GM21717 (cell line): ENCODE measurements at regions not wholly inside any gene's neighbourhood (a gene's known extent, or its start where the extent isn't known, plus 50 kb on each side); places are given as distances from the start of the nearest gene placed in this dataset.

Experiments
- ATAC-seq: cut with Tn5 transposase; IDR thresholded peaks from one replicate; pipeline ENCODE4 v1.9.1; 2021; ENCODE audit warnings: mild to moderate bottlenecking, moderate library complexity; ENCODE audit not compliant: unreplicated experiment

DNA sequence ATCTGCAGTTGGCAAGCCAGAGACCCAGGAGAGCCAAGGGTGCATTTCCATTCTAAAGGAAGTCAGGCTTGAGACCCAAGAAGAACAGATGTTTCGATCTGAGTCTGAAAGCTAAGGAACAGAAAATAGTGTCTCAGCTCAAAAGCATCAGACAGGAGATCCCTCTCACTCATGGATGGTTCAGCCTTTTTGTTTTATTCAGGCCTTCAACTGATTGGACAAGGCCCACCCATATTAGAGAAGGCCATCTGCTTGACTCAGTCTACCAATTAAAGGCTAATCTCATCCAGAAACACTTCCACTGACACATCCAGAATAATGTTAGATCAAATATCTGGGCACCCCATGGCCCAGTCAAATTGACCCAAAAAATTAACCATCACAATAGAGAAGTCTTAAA lies 255.0 kb downstream of the TXNL1 start:
- ATAC-seq, result no peak

DNA sequence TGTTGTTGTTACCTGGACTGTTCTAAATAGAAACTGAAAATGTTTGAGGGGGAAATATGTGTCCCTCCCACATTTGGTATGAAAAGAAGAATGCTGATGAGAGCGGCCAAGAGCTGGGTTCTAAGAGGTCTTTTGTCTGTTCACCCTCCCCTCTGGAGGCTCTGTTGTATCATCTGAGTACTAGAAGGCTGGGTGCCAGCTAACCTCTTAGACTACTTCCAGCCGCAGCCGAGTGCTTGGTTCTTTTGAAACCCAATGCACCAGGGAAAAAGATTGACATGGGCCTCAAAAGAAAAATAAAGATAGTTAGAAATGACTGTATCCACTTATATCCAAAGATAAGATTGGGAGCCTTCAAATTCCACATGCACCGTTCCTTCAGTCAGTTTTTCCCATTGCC lies 255.9 kb downstream of the TXNL1 start:
- ATAC-seq, result no peak

DNA sequence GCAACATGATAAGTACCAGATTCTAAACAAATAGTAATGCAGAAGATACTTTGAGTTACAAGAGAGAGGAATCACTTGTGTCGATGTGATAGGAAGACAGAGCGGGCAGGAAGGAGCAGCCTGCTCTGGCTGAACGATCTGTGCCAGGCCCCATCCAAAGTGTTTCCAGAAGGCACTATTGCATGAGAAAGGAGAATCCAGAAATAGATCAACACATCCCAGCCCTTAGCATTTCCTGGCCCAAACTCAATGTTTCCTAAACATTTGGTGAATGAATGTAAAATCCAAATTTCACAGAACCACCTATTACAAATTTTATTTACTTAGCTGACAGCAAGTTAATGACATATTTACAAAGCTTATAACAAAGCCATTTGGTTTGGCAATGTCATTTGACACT lies 257.2 kb downstream of the TXNL1 start:
- no peak for ATAC-seq

DNA sequence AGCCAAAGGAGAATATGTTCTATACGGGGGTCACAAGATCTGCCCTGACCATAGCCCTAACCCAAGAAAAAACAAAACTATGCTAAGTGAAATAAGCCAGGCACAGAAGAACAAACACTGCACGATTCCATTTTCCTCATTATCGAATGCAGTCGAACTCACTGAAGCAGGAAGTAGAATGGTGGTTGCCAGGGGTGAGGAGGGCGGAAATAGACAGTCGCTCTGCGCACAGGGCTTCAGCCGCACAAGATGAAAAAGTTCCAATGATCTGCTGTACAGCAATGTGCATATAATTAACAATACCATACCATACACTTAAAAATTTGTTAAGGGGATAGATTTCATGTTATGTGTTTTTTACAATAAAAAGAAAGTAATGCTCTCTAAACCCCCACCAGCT lies 257.7 kb downstream of the TXNL1 start:
- ATAC-seq, result no peak

DNA sequence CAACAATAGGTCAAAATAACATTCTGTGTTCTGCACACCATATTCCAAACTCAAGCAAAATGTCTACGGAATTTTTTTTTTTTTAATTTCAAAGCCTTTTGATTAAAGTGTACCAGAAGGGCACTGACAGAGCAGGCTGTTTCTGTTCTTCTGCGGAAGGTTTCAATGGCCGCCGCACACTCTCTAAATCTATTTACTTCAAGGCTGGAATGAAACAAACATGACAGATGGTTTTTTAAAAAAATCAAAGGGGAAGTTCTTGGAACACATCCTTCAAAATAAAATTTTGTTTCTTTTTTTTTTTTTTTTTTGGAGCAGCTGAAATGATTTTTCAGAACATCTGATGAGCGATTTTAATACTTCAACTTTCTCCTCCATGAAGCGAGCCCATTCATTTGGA lies 259.1 kb downstream of the TXNL1 start:
- ATAC-seq, result no peak

DNA sequence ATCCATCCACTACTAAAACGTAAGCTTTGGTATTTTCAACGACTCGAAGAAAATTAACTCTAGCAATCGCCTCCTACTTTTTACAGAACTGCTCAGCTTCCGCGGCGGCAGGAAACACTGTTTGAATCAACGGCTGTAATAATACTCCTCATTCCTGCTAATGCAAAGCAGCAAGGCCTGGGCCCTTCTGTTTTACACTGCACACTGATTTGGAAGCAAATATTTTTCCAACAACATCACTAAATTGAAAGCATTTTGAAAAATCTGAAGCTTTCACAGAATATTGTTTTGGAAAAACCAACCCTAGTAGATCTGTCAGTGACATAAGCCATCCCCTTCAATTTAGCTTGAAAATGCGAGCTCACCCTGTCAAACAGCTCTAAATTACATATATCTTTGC lies 261.2 kb downstream of the TXNL1 start:
- no peak for ATAC-seq

DNA sequence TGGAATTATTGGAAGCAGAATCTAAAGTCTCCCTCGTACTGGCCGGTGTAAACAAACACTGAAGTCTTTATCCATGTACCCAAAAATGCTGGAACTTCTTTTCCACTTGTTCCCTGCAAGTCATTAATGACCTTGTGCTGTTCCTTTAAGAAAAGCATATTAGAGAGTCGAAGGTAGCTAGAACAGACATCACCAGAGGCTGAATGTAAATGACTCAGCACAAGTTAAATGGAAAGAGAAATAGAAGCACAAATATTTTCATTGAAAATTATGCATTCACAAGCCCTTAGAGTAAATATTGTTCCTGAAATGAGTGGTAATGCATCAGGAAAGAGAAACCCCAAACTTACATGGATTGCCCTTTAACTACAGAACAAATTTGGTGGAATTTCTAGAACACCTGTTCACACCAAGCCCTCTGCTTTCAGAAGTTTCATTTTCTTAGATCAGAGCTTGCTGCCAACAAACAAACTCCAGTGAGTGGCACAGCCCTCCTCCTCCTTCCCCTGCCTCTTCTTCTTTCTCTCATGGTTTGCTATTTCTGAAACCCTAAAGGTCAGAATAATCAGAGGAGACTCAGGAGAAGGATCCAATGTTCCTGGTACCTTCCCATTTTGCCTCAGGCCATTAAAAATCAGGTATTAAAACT lies 264.3 kb downstream of the TXNL1 start:
- ATAC-seq, result no peak

DNA sequence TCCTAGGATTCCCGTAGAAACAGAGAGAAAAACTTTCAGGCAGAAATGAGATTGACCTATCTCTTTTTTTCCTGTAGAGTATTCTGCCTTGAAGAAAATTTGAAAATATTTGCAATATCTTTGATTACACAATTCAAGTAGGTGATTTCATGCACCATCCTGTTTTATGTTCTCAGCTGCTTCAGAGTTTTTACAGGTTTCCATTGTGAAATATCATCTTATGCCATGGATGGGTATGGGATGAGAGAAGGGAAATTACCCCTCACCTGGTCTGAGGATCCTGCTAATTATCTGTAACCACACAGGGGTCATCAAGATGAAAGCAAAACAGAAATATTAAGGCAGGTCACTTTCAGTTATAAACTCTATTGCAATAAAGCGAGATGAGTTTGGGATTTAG lies 264.8 kb downstream of the TXNL1 start:
- ATAC-seq, result no peak

DNA sequence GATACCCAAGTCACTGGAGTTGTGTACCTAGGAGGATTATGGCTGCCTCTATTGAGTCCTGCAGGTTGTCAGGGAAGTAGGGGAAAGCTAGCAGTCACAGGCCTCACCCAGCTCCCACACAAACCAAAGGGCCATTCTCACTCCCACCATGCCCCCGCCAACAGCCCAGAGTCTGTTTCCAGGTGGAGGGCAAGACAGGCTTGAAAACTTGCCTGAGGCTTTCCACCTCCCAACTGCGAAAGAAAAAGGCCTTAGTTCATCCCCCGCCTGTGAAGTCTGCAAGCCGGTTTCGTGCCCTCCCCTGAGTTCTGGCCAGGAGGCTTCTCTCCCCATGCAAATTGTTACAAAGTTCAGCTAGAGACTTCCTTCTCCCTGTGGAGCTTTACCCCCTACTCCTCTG lies 270.3 kb downstream of the TXNL1 start:
- ATAC-seq, result no peak

DNA sequence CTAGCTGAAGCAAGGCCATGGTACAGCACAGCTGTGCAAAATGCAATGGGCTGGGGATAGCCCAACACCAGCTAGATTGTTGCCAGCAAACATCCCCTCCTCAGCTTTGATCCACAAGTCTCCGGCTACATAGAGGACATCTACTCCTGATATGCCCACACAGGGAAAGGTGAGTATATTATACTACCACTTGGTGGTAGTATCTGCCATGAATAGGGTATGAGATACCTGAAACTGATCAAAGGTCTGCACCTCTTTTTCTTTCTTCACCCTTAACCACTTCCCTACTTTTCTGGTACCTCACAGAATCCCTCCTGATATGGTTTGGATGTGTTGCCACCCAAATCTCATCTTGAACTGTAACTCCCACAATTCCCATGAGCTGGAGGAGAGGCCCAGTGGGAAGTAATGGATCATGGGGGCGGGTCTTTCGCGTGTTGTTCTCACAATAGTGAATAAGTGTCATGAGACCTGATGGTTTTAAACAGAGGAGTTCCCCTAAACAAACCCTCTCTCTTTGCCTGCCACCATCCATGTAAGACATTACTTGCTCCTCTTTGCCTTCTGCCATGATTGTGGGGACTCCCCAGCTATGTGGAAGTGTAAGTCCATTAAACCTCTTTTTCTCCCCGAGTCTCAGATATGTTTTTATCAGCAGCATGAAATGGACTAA lies 279.6 kb downstream of the TXNL1 start:
- ATAC-seq, result no peak

DNA sequence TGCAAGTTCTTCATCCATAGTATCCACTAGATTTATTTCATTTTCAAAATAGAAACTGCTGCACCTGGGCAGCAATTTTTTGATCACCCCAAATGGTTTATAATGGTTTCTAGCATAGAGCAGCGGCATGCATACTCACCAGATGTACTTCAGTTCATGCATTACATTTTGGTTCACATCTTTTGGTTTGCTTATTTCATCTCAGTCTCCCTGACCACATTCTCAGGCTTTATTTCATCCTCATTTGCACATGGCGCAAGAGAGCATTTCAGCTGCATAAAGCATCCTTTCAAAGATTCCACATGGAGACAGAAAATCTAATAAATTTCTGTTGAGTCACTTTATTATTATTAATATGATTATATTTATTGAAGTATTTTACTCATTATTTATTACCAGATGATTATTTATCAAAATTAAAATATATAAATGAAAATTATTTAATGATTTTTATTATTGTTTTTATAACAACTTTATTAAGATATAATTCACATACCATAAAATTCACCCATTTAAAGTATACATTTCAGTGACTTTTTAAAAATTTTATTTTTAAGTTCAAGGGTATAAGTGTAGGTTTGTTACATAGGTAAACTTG lies 284.6 kb downstream of the TXNL1 start:
- ATAC-seq, result no peak

DNA sequence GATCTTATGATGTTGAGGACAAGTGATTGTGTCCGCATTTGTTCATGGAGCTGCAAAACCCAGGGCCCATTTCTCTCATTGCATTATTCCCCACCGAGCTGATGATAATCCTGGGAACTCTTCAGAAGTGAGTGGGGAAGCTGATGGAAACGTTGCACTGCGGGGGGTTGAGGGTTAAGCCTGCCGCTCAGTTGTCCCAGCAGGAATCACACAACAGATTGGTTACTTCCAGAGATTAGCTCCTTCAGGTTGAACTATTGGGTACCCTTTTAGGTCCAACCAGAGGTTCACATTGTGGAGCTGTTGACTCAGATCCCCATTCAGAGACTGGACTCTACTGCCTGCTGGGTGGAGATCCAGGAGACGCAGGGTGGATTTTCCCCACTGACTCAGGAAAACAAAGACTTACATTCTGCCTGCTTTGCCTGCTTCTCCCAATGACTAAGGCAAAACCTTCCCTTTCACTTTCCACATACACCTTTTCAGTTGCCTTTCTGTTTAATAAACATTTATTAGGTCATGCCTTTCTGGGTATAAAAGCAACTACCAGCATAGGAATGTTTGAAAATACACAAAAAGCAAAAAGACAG lies 286.4 kb downstream of the TXNL1 start:
- ATAC-seq, result no peak

DNA sequence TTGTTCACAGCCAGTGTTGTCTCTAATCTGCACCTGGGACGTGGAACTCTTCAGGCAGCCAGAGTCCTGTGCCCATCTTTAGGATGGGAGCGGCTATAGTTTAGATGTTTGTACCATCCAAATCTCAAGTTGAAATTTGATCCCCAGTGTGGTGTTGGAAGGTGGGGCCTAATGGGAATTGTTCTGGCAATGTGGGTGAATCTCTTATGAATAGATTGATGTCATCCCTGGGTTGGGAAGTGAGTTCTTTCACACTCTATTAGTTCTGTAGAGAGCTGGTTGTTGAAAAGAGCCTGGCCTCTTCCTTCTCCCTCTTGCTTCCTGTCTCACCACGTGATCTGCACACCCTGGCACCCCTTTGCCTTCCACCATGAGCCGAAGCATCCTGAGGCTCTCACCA lies 300.9 kb downstream of the TXNL1 start:
- ATAC-seq, result no peak

DNA sequence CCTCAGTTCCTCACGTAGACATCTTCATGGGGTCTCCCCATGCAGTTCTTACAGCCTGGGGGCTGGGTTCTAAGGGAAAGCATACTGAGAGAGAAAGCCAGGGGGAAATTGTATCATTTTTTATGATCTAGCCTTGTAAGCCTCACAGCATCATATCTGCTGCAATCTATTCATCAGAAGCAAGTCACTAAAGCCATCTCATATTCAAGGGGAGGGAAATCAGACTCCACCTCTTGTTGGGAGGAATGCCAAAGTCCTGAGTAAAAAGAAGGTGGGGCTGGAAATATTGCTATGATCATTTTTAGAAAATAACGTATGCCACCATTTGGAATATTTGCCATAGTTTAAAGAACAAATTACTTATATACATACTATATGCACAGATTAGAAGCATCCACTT lies 304.6 kb downstream of the TXNL1 start:
- ATAC-seq, result no peak

DNA sequence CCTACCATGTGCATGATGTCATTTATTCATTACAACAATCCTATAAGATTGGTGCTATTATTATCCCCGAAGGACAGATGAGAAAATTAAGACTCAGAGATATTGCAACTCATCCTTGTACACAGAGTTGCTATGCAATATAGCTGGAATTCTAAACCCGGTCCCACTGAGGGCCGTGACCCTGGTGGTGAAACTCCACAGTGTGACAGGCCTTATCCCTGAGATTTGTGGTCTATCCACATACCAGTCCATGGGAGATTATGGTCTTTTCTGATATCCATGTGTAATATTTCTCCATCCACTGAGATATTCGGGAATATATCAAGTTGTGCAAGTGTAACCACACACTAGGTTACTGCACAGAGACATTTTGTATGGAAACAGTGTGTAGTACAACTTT lies 305.2 kb downstream of the TXNL1 start:
- ATAC-seq, result no peak

DNA sequence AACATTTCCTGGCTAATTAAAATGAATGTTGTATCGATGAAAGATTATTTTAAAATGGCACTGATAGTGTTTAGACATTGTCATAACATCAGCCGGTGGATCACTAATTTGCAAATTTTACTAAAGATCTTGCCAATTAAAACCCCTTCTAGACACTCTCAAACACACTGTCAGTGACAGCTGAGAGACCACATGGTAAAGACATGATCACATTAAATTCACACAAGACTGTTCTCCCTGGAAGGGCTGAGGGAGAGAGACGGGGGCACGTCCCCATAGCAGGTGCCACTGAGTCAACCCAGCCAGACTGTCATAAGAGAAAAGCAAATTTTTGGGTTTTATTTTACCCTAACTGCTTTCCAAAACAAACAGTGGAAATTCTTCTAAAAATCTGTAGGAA lies 306.0 kb downstream of the TXNL1 start:
- no peak for ATAC-seq

DNA sequence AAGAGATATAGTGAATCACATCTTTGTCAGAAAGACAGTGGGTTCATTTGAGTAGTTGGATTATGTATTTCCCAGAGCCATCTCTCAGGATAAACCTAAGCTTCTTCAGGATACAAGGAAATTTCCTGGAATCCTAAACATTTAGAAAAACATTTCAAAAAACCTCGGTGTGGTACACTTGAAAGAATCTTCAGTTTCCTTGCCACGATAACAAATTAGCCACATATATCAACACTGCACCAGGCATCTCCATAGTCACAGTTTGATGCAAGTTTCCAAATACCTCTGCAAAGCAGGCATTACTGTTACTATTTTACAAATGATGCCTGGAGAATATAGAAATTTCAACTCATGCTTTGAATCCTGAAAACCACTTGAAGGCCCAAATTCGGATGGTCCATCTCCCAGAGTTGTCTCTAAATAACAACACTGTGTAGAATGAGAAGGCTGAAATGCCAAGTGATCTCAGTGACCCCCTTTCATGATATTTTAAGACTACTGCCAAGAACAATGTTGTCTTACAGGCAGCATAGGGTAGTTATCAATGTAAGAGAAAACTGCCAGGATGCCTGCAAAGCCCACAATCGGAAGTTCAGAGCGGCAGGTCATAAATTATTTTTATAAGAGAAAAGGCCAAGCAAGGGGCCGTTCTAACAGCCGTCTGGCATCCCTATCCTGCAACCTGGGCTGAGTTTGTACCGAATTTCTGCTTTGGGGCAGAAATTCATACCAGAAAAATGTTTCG lies 307.9 kb downstream of the TXNL1 start:
- no peak for ATAC-seq

DNA sequence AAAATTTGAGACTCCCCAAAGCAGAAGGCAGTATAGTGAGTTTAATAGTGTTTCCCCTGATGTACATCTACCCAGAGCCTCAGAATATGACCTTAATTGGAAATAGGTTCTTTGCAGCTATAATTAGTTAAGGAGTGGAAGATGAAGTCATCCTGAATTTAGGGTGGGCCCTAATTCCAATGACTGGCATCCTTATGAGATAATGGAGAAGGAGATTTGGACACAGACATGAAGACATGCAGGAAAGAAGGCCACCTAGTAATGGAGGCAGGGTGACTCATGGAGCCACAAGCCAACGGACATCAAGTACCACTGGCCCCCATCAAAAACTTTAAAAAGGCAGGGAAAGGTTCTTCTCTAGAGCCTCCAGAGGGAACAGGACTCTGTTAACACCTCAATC lies 308.9 kb downstream of the TXNL1 start:
- ATAC-seq, result no peak

DNA sequence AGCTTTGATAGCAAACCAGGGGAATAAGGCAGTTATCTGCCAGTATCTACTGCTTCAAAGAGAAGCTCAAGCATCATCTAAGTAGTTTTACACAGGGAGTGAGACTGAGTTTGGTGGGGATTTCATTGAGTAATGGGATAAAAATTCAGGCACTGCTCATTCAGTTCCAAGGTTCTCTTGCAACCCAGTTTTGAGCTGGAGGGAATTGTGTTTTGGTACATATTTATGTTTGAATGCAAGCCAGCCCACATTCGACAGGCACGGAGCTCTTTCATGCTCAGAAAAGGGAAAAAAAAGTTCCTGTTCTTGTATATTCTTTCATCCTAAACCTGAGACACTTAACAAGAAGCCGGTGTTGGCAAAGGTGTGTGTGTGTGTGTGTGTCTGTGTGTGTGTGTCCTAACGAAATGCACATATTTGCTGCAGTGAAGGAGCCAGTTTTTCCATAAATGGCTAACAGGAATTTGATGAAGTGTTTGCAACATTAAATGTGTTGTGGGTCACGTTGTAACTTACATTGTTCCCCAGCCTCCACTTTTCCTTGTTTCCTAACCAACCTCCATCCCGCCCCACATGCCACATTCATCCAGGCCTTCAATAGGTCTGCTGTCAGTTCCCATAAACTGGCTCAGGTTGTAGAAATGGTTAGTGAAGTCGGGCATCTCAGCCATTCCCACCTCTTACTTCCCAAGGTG lies 311.1 kb downstream of the TXNL1 start:
- ATAC-seq, result no peak

DNA sequence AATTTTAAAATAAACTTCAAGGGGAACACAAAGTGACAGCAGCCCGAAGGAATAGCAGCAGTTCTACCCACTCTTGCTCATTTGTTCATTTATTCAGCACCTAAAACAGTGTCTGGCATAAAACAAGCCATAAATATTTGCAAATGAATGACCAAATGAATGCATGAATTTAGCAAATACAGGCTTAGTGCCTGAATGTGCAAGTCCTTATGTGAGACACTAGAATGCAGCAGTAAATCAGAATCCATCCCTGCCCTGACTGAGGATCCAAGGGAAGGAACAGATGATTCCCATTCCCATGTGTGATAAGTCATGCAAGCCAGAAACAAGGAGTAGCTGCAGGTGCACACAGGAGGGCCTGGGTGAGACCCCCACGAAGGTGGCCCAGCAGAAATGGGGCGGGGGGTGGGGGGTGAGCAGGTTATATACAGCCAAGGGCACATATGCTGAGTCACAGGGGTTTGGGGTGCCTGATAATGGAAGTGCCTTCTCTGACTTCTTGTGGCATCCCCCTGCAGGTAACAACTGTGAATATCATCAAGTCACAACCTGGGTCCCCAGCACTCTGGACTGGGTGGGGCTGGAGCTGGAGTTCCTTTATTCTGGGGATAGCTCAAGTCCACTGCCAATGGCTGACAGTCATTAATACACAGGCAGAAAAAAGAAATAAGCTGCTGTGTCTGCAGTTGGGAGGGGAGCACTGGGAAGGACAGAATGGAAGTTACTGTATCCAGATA lies 311.9 kb downstream of the TXNL1 start:
- no peak for ATAC-seq
